GM19372 (cell line): ENCODE measurements at regions not wholly inside any gene's neighbourhood (a gene's known extent, or its start where the extent isn't known, plus 50 kb on each side); places are given as distances from the start of the nearest gene placed in this dataset.
"Not testable (repeated sequence)": the region's sequence is repeated elsewhere in the genome, so short reads cannot be mapped to it uniquely, and the experiment has no call there.

ENCODE experiments used
- ATAC-seq: cut with Tn5 transposase; IDR thresholded peaks from one replicate; pipeline ENCODE4 v1.9.1; 2021; ENCODE audit warnings: mild to moderate bottlenecking, low read depth, moderate library complexity; ENCODE audit not compliant: unreplicated experiment

- ATAC-seq: no peak
Observed at GRCh38 chr2:199575416-199575815, 117.7 kb upstream of the SATB2 start.

GRCh38 chr2:199572571-199572970 lies 114.8 kb upstream of the SATB2 start:
- ATAC-seq: no peak

GRCh38 chr2:199570934-199571333 lies 113.2 kb upstream of the SATB2 start:
- no peak for ATAC-seq

GRCh38 chr2:199569336-199569735 lies 111.6 kb upstream of the SATB2 start:
- no peak for ATAC-seq

- no peak for ATAC-seq
Observed at GRCh38 chr2:199558156-199558555, 100.4 kb upstream of the SATB2 start.

GRCh38 chr2:199556527-199557285 lies 99.0 kb upstream of the SATB2 start:
- ATAC-seq: no peak

GRCh38 chr2:199554026-199554425 lies 96.3 kb upstream of the SATB2 start:
- no peak for ATAC-seq

- ATAC-seq: no peak
Observed at GRCh38 chr2:199552141-199552540, 94.4 kb upstream of the SATB2 start.

GRCh38 chr2:199543606-199544172 lies 86.0 kb upstream of the SATB2 start:
- ATAC-seq: no peak

GRCh38 chr2:199535445-199536177 lies 77.9 kb upstream of the SATB2 start:
- no peak for ATAC-seq

GRCh38 chr2:199533873-199534272 lies 76.1 kb upstream of the SATB2 start:
- ATAC-seq: not testable (repeated sequence)

GRCh38 chr2:199527071-199527470 lies 69.3 kb upstream of the SATB2 start:
- ATAC-seq: no peak

- ATAC-seq: no peak
Observed at GRCh38 chr2:199524689-199525574, 67.2 kb upstream of the SATB2 start.

- no peak for ATAC-seq
Observed at GRCh38 chr2:199509403-199509802, 51.7 kb upstream of the SATB2 start.
